Loucy (cell line): ENCODE measurements at regions not wholly inside any gene's neighbourhood (a gene's known extent, or its start where the extent isn't known, plus 50 kb on each side); places are given as distances from the start of the nearest gene placed in this dataset.

ENCODE experiments used
- H2AFZ ChIP-seq: fragments of 200-600 bp; sonication (generic); 2 replicates; pipeline ENCODE4 v1.6.0; 2016; ENCODE audit warnings: antibody characterized with exemption, mild to moderate bottlenecking, low read length, moderate library complexity
- H3F3A ChIP-seq: fragments of 200-600 bp; 2 replicates; pipeline ENCODE4 v1.6.0; 2016; ENCODE audit warnings: antibody characterized with exemption, low read depth, mild to moderate bottlenecking
- H3K27me3 ChIP-seq: fragments of 200-600 bp; sonication (generic); 2 replicates; pipeline ENCODE4 v1.6.1; 2014; ENCODE audit warnings: low read length, mild to moderate bottlenecking; ENCODE audit not compliant: insufficient read depth, poor library complexity, severe bottlenecking
- H3K36me3 ChIP-seq: fragments of 200-600 bp; sonication (generic); 2 replicates; pipeline ENCODE4 v1.6.1; 2016; ENCODE audit warnings: low read length; ENCODE audit not compliant: insufficient read depth
- H3K4me1 ChIP-seq: fragments of 200-600 bp; sonication (generic); 2 replicates; pipeline ENCODE4 v1.5.1; 2014; ENCODE audit warnings: low read length, mild to moderate bottlenecking; ENCODE audit not compliant: insufficient read depth, poor library complexity, severe bottlenecking
- H3K4me2 ChIP-seq: fragments of 200-600 bp; sonication (generic); 2 replicates; pipeline ENCODE4 v1.6.0; 2014; ENCODE audit warnings: antibody characterized with exemption, low read length, low read depth, mild to moderate bottlenecking; ENCODE audit not compliant: poor library complexity, severe bottlenecking
- H3K4me3 ChIP-seq: fragments of 200-600 bp; sonication (generic); 2 replicates; pipeline ENCODE4 v1.5.1; 2014; ENCODE audit warnings: low read length, mild to moderate bottlenecking, mixed read lengths; ENCODE audit not compliant: poor library complexity, severe bottlenecking
- H3K79me2 ChIP-seq: fragments of 200-600 bp; sonication (generic); 2 replicates; pipeline ENCODE4 v1.6.1; 2014; ENCODE audit warnings: low read length; ENCODE audit not compliant: insufficient read depth
- H3K9ac ChIP-seq: fragments of 200-600 bp; sonication (generic); 2 replicates; pipeline ENCODE4 v1.6.0; 2014; ENCODE audit warnings: mild to moderate bottlenecking, low read depth, low read length, moderate library complexity; ENCODE audit not compliant: poor library complexity, severe bottlenecking
- H3K9me2 ChIP-seq: fragments of 200-600 bp; sonication (generic); replicated peaks from 2 replicates; pipeline ENCODE4 v1.6.1; 2016; ENCODE audit warnings: low read depth, low read length, mixed read lengths
- H3K9me3 ChIP-seq: fragments of 200-600 bp; sonication (generic); 2 replicates; pipeline ENCODE4 v1.6.1; 2014; ENCODE audit warnings: mild to moderate bottlenecking, antibody characterized with exemption, low read length, low read depth; ENCODE audit not compliant: insufficient read depth
- H4K20me1 ChIP-seq: fragments of 200-600 bp; sonication (generic); 2 replicates; pipeline ENCODE4 v1.6.0; 2014; ENCODE audit warnings: antibody characterized with exemption, low read length, mild to moderate bottlenecking; ENCODE audit not compliant: insufficient read depth, poor library complexity, severe bottlenecking
- EZH2phosphoT487 ChIP-seq: fragments of 200-600 bp; IDR thresholded peaks from 2 replicates; pipeline ENCODE4 v1.6.1; 2018; ENCODE audit warnings: antibody characterized with exemption, mild to moderate bottlenecking, moderate library complexity, borderline replicate concordance
- TF ChIP-seq, protein P1 (sequence below): fragments of 200-600 bp; sonication (generic); conservative IDR thresholded peaks from 2 replicates; pipeline ENCODE4 v1.5.1; 2014; ENCODE audit warnings: mild to moderate bottlenecking, antibody characterized with exemption, low read length

DNA sequence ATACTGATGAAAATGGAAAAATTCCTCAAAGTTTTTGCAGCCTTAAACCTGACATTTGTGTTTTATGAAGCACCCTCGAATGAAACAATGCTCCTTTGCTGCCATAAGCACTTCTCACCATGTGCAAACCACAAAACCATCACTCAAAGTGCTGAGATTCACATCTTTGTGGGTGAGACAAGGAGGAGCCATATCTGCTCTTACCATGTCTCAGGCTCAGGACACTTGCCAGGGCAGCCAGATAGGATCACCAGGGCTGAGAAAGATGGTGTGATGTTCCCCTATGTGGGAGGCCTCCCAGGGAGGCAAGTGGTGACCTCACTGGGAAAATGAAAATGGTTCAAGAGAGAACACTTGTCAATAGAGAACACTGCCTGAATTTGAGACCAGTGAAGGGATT lies 120.4 kb downstream of the CCDC34 start:
- Histone ChIP-seq H3F3A (no peaks in the 10 kb centered on the region), H3K9me2 (no peaks in the 10 kb centered on the region), H3K27me3 (no peaks in the 10 kb centered on the region), H3K9me3 (no peaks in the 10 kb centered on the region), H2AFZ (no peak overlapping the region), H3K79me2 (no peaks in the 10 kb centered on the region), H3K4me3 (no peak overlapping the region), H3K4me1 (no peaks in the 10 kb centered on the region), H3K4me2 (no peak overlapping the region), H4K20me1 (no peaks in the 10 kb centered on the region), H3K9ac (no peak overlapping the region), H3K36me3 (no peaks in the 10 kb centered on the region)
- TF ChIP-seq, protein P1, sequence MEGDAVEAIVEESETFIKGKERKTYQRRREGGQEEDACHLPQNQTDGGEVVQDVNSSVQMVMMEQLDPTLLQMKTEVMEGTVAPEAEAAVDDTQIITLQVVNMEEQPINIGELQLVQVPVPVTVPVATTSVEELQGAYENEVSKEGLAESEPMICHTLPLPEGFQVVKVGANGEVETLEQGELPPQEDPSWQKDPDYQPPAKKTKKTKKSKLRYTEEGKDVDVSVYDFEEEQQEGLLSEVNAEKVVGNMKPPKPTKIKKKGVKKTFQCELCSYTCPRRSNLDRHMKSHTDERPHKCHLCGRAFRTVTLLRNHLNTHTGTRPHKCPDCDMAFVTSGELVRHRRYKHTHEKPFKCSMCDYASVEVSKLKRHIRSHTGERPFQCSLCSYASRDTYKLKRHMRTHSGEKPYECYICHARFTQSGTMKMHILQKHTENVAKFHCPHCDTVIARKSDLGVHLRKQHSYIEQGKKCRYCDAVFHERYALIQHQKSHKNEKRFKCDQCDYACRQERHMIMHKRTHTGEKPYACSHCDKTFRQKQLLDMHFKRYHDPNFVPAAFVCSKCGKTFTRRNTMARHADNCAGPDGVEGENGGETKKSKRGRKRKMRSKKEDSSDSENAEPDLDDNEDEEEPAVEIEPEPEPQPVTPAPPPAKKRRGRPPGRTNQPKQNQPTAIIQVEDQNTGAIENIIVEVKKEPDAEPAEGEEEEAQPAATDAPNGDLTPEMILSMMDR: no peak
- no peak for TF ChIP-seq EZH2phosphoT487

DNA sequence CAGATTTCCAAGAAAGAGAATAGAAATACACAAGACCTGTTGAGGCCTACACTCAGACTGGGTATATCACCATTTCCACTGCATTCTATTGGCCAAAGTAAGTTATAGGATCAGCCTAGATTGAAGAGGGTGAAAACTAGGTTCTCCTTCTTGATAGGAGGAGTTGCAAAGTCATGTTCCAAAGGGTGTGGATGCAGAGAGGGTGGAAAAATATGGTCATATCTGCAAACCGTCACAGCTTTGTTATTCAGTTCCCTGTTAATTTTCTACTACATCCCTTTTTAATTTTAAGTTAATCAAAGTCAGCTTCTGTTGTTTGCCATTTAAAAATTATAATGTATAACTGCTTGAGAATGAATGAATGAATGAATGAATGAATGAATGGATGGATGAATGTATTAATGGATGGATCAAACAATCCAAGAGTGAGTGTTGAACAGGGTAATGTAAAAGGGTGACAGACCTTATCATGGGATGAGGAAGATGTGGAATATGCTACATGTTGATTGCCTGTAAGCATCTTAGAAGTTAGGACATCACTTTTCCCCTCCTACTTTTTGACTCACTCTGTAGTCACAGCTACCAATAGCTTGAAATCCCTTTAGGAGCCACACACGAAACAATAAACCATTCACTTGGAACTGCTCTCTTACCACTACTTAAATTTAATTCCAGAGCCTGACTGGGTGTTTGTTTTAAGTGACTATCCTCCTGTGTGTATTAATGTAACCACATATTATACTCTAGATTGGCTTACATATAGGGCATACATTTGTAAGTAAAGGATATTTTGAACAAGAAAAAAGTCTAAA lies 121.5 kb downstream of the CCDC34 start:
- Histone ChIP-seq H3K9me3 (no peaks in the 10 kb centered on the region), H3K4me3 (no peak overlapping the region), H3F3A (no peaks in the 10 kb centered on the region), H3K36me3 (no peaks in the 10 kb centered on the region), H3K79me2 (no peaks in the 10 kb centered on the region), H4K20me1 (no peaks in the 10 kb centered on the region), H3K4me1 (no peaks in the 10 kb centered on the region), H2AFZ (no peak overlapping the region), H3K4me2 (no peak overlapping the region), H3K9me2 (no peaks in the 10 kb centered on the region), H3K27me3 (no peaks in the 10 kb centered on the region), H3K9ac (no peak overlapping the region)
- TF ChIP-seq EZH2phosphoT487: no peak
- TF ChIP-seq, protein P1: no peak

DNA sequence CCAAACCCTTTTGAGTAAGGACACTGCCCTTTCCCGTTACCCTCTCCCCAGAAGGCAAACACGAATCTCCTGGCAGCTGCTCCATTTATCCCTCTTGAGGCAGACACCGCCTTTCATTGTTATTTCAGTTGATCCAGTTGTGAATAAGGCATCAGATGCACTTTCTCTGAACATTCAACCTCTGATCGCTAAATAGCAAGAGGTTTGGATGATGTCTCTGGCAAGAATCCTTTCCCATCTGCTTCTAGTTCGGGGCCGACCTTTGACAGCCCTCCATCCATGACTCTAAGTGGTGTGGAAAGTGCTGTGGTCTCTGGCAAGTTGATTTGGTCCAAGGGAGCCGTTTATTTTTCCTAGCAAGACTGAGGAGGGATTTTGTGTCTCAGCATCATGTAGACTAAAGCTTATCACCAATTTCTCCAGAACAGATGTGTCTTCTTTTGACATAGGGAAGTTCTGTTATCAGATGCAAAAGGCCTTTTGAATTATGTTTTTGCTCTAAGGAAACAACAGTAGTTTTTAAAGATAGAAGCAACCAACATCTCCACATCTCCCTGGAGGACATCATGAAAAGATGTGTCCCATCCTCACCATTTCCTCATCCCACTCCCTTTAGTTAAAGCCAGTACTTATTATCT lies 123.6 kb downstream of the CCDC34 start:
- Histone ChIP-seq H3F3A (no peaks in the 10 kb centered on the region), H3K36me3 (no peaks in the 10 kb centered on the region), H3K79me2 (no peaks in the 10 kb centered on the region), H2AFZ (no peak overlapping the region), H3K9me3 (no peaks in the 10 kb centered on the region), H3K9me2 (no peaks in the 10 kb centered on the region), H3K4me1 (no peaks in the 10 kb centered on the region), H3K4me3 (no peak overlapping the region), H3K27me3 (no peaks in the 10 kb centered on the region), H3K9ac (no peak overlapping the region), H3K4me2 (no peak overlapping the region), H4K20me1 (no peaks in the 10 kb centered on the region)
- TF ChIP-seq, protein P1: no peak
- no peak for TF ChIP-seq EZH2phosphoT487
